GM12878 (cell line): ENCODE measurements at regions not wholly inside any gene's neighbourhood (a gene's known extent, or its start where the extent isn't known, plus 50 kb on each side); places are given as distances from the start of the nearest gene placed in this dataset.

ENCODE experiments used
- ATAC-seq: fragments of 200-7000 bp; cut with Tn5 transposase; 3 replicates; pipeline ENCODE4 v1.9.1; 2020; ENCODE audit warnings: mild to moderate bottlenecking, moderate library complexity
- BruUV-seq: library from RNA; stranded (reverse); fragments of 400-500 nt; replicated peaks from 2 replicates; lab custom pipeline; 2021; lab: Mats Ljungman, UMichigan
- CTCF ChIA-PET: fragments of 300-600 bp; sonication (Branson Sonifier 250); formaldehyde crosslinking; extraction: SDS; loops from one replicate; lab custom pipeline; 2021; ENCODE audit warnings: inconsistent platforms; lab: Yijun Ruan, JAX
- POLR2A ChIA-PET: fragments of 350-600 bp; formaldehyde crosslinking; extraction: SDS; loops from one replicate; lab custom pipeline; 2021; ENCODE audit warnings: inconsistent platforms; lab: Charles Lee
- RAD21 ChIA-PET: fragments of 300-600 bp; sonication (Branson Sonifier 250); formaldehyde crosslinking; loops from one replicate; lab custom pipeline; 2023; ENCODE audit warnings: antibody characterized with exemption; ENCODE audit not compliant: unreplicated experiment; lab: Charles Lee
- SMC1A ChIA-PET: fragments of 300-600 bp; sonication (Branson Sonifier 250); formaldehyde crosslinking; loops from one replicate; lab custom pipeline; 2023; ENCODE audit not compliant: unreplicated experiment, uncharacterized antibody; lab: Charles Lee
- DNase-seq: peaks from one replicate; pipeline ENCODE4 v3.0.0-alpha.2; 2011; ENCODE audit warnings: low read depth, low spot score
- FAIRE-seq: peaks from 3 replicates; lab custom pipeline; 2011; peaks lifted over from hg19 to GRCh38; lab: Jason Lieb, UNC
- H2AFZ ChIP-seq: 2 replicates; pipeline ENCODE4 v1.6.0; 2011; ENCODE audit warnings: low read depth, low read length, control low read depth; ENCODE audit not compliant: control insufficient read depth
- H3K27ac ChIP-seq: 2 replicates; pipeline ENCODE4 v1.5.1; 2011; ENCODE audit warnings: control low read depth; ENCODE audit not compliant: control insufficient read depth, insufficient read depth
- H3K27me3 ChIP-seq, 2 experiments: replicated peaks in 1 of 2; 2 replicates each; pipeline versions ENCODE4 v1.6.0 to v1.6.1; 2011; ENCODE audit warnings: low read length in 1 of 2; ENCODE audit not compliant: control insufficient read depth in 2 of 2, insufficient read depth in 2 of 2
- H3K36me3 ChIP-seq, 2 experiments: 2 replicates each; pipeline ENCODE4 v1.5.1; 2011; ENCODE audit warnings: low read length in 1 of 2; ENCODE audit not compliant: control insufficient read depth in 2 of 2, insufficient read depth in 2 of 2
- H3K4me1 ChIP-seq: 2 replicates; pipeline ENCODE4 v1.6.1; 2011; ENCODE audit warnings: mild to moderate bottlenecking, low read length, moderate library complexity, mixed read lengths; ENCODE audit not compliant: control insufficient read depth, insufficient read depth
- H3K4me2 ChIP-seq: 2 replicates; pipeline ENCODE4 v1.6.0; 2011; ENCODE audit warnings: control low read depth; ENCODE audit not compliant: control insufficient read depth, insufficient read depth
- H3K4me3 ChIP-seq: fragments of 200-600 bp; sonication (generic); 2 replicates; pipeline ENCODE4 v1.5.1; 2016
- H3K79me2 ChIP-seq: 2 replicates; pipeline ENCODE4 v1.6.0; 2011; ENCODE audit warnings: low read length; ENCODE audit not compliant: control insufficient read depth, insufficient read depth
- H3K9ac ChIP-seq: 2 replicates; pipeline ENCODE4 v1.8.0; 2011; ENCODE audit warnings: low read length, control low read depth, mixed read lengths; ENCODE audit not compliant: control insufficient read depth, insufficient read depth
- H3K9me3 ChIP-seq: replicated peaks from 3 replicates; pipeline ENCODE4 v1.5.1; 2011; ENCODE audit warnings: mild to moderate bottlenecking, low read length; ENCODE audit not compliant: control insufficient read depth, insufficient read depth
- H4K20me1 ChIP-seq: 2 replicates; pipeline ENCODE4 v1.6.0; 2011; ENCODE audit not compliant: control insufficient read depth, insufficient read depth
- CUX1 ChIP-seq: IDR thresholded peaks from 2 replicates; pipeline ENCODE4 v1.6.1; 2012; ENCODE audit warnings: improper control_type of control experiment, low read depth, low read length; ENCODE audit not compliant: insufficient replicate concordance
- EGR1 ChIP-seq, 2 experiments: IDR thresholded peaks; 1 replicate in 1 of 2; 2 replicates in 1 of 2; pipeline ENCODE4 v1.6.1; 2011 to 2012; ENCODE audit warnings: low read depth in 2 of 2, low read length in 2 of 2, borderline replicate concordance in 1 of 2, mild to moderate bottlenecking in 1 of 2, moderate library complexity in 1 of 2
- ETV6 ChIP-seq, 2 experiments: fragments of 450-650 bp in 1 of 2; IDR thresholded peaks in 1 of 2; conservative IDR thresholded peaks in 1 of 2; 2 replicates each; pipeline ENCODE4 v1.6.1; 2014; ENCODE audit warnings: antibody characterized with exemption in 1 of 2, borderline replicate concordance in 1 of 2, low read depth in 1 of 2, mild to moderate bottlenecking in 1 of 2, moderate library complexity in 1 of 2
- HSF1 ChIP-seq: fragments of 150-350 bp; IDR thresholded peaks from 2 replicates; pipeline ENCODE4 v1.6.1; 2014; ENCODE audit warnings: mild to moderate bottlenecking, low read depth, low read length
- IKZF1 ChIP-seq: fragments of 450-650 bp; conservative IDR thresholded peaks from 2 replicates; pipeline ENCODE4 v1.6.1; 2017; ENCODE audit warnings: antibody characterized with exemption, mild to moderate bottlenecking
- NFYB ChIP-seq: IDR thresholded peaks from 2 replicates; pipeline ENCODE4 v1.6.1; 2011; ENCODE audit warnings: low read depth, mild to moderate bottlenecking, low read length, improper control_type of control experiment, moderate library complexity; ENCODE audit not compliant: insufficient read depth
- POLR2A ChIP-seq: IDR thresholded peaks from 2 replicates; pipeline ENCODE4 v1.6.1; 2011; ENCODE audit warnings: low read depth, mild to moderate bottlenecking, low read length
- ZBED1 ChIP-seq: IDR thresholded peaks from 2 replicates; pipeline ENCODE4 v1.6.1; 2016; ENCODE audit warnings: borderline replicate concordance
- ZNF622 ChIP-seq: fragments of 450-650 bp; IDR thresholded peaks from 2 replicates; pipeline ENCODE4 v1.6.1; 2017; ENCODE audit warnings: mild to moderate bottlenecking, inconsistent platforms
- ZSCAN29 ChIP-seq: fragments of 450-650 bp; IDR thresholded peaks from 2 replicates; pipeline ENCODE4 v1.6.1; 2017; ENCODE audit warnings: mild to moderate bottlenecking, moderate library complexity
- WGBS: methylation state at CpG from one replicate; pipeline ENCODE4 v1.1.6; 2016; ENCODE audit warnings: low lambda C conversion rate; ENCODE audit not compliant: insufficient replicate concordance, insufficient coverage; ENCODE audit errors: missing lambda C conversion rate; 5-methylcytosine and 5-hydroxymethylcytosine counted together
- in situ Hi-C: fragments of 300-500 bp; cut with MboI; formaldehyde crosslinking; loops from 9 replicates; pipeline ENCODE4 v1.14.3; 2018; ENCODE audit warnings: mixed read lengths
- intact Hi-C: fragments of 100-400 bp; cut with micrococcal nuclease; formaldehyde crosslinking; loops from one replicate; pipeline ENCODE4 v1.14.2; 2022; ENCODE audit not compliant: unreplicated experiment
- TF ChIP-seq, protein P1 (sequence below): fragments of 450-650 bp; IDR thresholded peaks from 2 replicates; pipeline ENCODE4 v1.6.1; 2016; ENCODE audit warnings: mild to moderate bottlenecking
- TF ChIP-seq, protein P2 (sequence below): fragments of 450-650 bp; formaldehyde crosslinking; IDR thresholded peaks from 2 replicates; pipeline ENCODE4 v1.4.0; 2022; ENCODE audit warnings: mild to moderate bottlenecking, moderate library complexity

DNA sequence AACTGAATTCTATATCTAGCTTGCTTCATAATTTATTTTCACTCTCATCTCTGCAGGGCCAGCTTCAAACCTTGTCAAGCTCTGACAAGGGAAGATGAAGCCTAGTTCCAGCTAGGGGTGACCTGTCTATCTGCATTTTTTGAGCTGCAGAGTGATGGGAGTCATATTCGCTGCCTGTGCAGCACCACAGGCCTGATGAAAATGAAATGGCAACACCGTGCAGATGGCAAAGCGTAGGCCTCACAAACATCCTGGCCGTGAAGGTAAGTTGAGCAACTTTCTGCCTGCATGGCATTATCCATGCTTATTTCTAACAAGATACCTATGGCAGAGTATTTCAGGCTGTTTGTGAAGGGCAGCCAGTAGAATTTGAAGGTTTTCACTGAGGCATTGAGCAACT, 86.4 kb upstream of the C1QTNF9B start:
- ChIA-PET RAD21 (interaction anchor here (1.5 kb wide), 1 partner anchor 22 kb away, joined by 4 read pairs; no protein-coding TSS in a partner anchor), CTCF (interaction anchor here (1.3 kb wide), 1 partner anchor 32 kb away, joined by 3 read pairs; no protein-coding TSS in a partner anchor), SMC1A (interaction anchor here (1.2 to 1.8 kb wide), 3 partner anchors 11 to 24 kb away, joined by 3 to 6 read pairs (median 4); no protein-coding TSS in a partner anchor), POLR2A (no interaction called here)
- H3K79me2 ChIP-seq: no peaks in the 10 kb centered on the region
- H3K4me1 ChIP-seq: peaks cover 4% of the 10 kb centered on the region
- no peak overlapping the region for H3K4me2 ChIP-seq
- H2AFZ ChIP-seq: no peak overlapping the region
- in situ Hi-C loops (no loop called here), intact Hi-C loops (no loop called here)
- no peak for FAIRE-seq
- TF ChIP-seq ZSCAN29 (no peak), ZBED1 (no peak), HSF1 (no peak), NFYB (no peak), POLR2A (no peak), EGR1 (IDR thresholded peaks at IDR 0.05; ENCODE audit: borderline replicate concordance in 1 of 2, low read depth in 2 of 2, low read length in 2 of 2) (no peak), CUX1 (no peak), IKZF1 (no peak), ETV6 (conservative IDR thresholded peaks at IDR 0.05 in 1 of 2, IDR thresholded peaks at IDR 0.05 in 1 of 2; ENCODE audit: borderline replicate concordance in 1 of 2, low read depth in 1 of 2) (no peak), ZNF622 (no peak)
- TF ChIP-seq, protein P1, sequence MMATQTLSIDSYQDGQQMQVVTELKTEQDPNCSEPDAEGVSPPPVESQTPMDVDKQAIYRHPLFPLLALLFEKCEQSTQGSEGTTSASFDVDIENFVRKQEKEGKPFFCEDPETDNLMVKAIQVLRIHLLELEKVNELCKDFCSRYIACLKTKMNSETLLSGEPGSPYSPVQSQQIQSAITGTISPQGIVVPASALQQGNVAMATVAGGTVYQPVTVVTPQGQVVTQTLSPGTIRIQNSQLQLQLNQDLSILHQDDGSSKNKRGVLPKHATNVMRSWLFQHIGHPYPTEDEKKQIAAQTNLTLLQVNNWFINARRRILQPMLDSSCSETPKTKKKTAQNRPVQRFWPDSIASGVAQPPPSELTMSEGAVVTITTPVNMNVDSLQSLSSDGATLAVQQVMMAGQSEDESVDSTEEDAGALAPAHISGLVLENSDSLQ: no peak
- TF ChIP-seq, protein P2, sequence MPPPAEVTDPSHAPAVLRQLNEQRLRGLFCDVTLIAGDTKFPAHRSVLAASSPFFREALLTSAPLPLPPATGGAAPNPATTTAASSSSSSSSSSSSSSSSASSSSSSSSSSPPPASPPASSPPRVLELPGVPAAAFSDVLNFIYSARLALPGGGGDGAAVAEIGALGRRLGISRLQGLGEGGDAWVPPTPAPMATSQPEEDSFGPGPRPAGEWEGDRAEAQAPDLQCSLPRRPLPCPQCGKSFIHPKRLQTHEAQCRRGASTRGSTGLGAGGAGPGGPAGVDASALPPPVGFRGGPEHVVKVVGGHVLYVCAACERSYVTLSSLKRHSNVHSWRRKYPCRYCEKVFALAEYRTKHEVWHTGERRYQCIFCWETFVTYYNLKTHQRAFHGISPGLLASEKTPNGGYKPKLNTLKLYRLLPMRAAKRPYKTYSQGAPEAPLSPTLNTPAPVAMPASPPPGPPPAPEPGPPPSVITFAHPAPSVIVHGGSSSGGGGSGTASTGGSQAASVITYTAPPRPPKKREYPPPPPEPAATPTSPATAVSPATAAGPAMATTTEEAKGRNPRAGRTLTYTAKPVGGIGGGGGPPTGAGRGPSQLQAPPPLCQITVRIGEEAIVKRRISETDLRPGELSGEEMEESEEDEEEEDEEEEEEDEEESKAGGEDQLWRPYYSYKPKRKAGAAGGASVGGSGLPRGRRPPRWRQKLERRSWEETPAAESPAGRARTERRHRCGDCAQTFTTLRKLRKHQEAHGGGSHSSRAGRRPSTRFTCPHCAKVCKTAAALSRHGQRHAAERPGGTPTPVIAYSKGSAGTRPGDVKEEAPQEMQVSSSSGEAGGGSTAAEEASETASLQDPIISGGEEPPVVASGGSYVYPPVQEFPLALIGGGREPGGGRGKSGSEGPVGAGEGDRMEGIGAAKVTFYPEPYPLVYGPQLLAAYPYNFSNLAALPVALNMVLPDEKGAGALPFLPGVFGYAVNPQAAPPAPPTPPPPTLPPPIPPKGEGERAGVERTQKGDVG: no peak
- no peaks in the 10 kb centered on the region for H4K20me1 ChIP-seq
- H3K9me3 ChIP-seq: no peaks in the 10 kb centered on the region
- ATAC-seq: no peak
- H3K36me3 ChIP-seq: no peaks in the 10 kb centered on the region
- DNase-seq: no peak
- BruUV-seq: no TSS peak
- no peak overlapping the region for H3K9ac ChIP-seq
- H3K4me3 ChIP-seq: no peak overlapping the region
- H3K27me3 ChIP-seq: no peaks in the 10 kb centered on the region
- H3K27ac ChIP-seq: no peak overlapping the region
- 48% methylated on average over 4 of the region's 4 CpGs for WGBS
